ENCODE measurements at regions not wholly inside any gene's neighbourhood (a gene's known extent, or its start where the extent isn't known, plus 50 kb on each side); places are given as distances from the start of the nearest gene placed in this dataset.

- Histone ChIP-seq H3K27ac (ENCODE audit: insufficient read depth in 1 of 2, low read depth in 1 of 2, low read length in 2 of 2, poor library complexity in 1 of 2, severe bottlenecking in 2 of 2) (no peak overlapping the region), H3K36me3 (ENCODE audit: control insufficient read depth in 4 of 4, insufficient read depth in 4 of 4, low read length in 3 of 4) (no peaks in the 10 kb centered on the region), H3K4me1 (ENCODE audit: control extremely low read depth in 1 of 4, control insufficient read depth in 4 of 4, insufficient read depth in 4 of 4, low read length in 3 of 4) (no peaks in the 10 kb centered on the region), H3K9me3 (ENCODE audit: control extremely low read depth in 1 of 5, control insufficient read depth in 4 of 5, insufficient read depth in 2 of 5, low read depth in 1 of 5, low read length in 4 of 5) (no peaks in the 10 kb centered on the region), H3K27me3 (replicated peaks in 2 of 5; ENCODE audit: control insufficient read depth in 4 of 5, insufficient read depth in 5 of 5, low read length in 4 of 5) (no peaks in the 10 kb centered on the region), H3K4me3 (ENCODE audit: control insufficient read depth in 1 of 7, extremely low read depth in 1 of 7, insufficient read depth in 4 of 7, low read depth in 2 of 7, low read length in 6 of 7) (no peak overlapping the region)
- CTCF ChIA-PET = no interaction called here
- POLR2A ChIA-PET = no interaction called here
- WGBS (ENCODE audit: insufficient coverage) = no CpG with 5 or more reads among the region's 1 CpG
- no peak for DNase-seq
These were observed 285.3 kb upstream of the MANEA start for GRCh38 chr6:95292011-95292410.

- Histone ChIP-seq H3K36me3 (ENCODE audit: control insufficient read depth in 4 of 4, insufficient read depth in 4 of 4, low read length in 3 of 4) (no peaks in the 10 kb centered on the region), H3K27me3 (replicated peaks in 2 of 5; ENCODE audit: control insufficient read depth in 4 of 5, insufficient read depth in 5 of 5, low read length in 4 of 5) (no peaks in the 10 kb centered on the region), H3K4me3 (ENCODE audit: control insufficient read depth in 1 of 7, extremely low read depth in 1 of 7, insufficient read depth in 4 of 7, low read depth in 2 of 7, low read length in 6 of 7) (no peak overlapping the region), H3K27ac (ENCODE audit: insufficient read depth in 1 of 2, low read depth in 1 of 2, low read length in 2 of 2, poor library complexity in 1 of 2, severe bottlenecking in 2 of 2) (no peak overlapping the region), H3K4me1 (ENCODE audit: control extremely low read depth in 1 of 4, control insufficient read depth in 4 of 4, insufficient read depth in 4 of 4, low read length in 3 of 4) (no peaks in the 10 kb centered on the region), H3K9me3 (ENCODE audit: control extremely low read depth in 1 of 5, control insufficient read depth in 4 of 5, insufficient read depth in 2 of 5, low read depth in 1 of 5, low read length in 4 of 5) (no peaks in the 10 kb centered on the region)
- ChIA-PET CTCF (no interaction called here), POLR2A (no interaction called here)
- no peak for DNase-seq
- 88% methylated on average over 2 of the region's 2 CpGs for WGBS (ENCODE audit: insufficient coverage)
These were observed 284.1 kb upstream of the MANEA start for GRCh38 chr6:95293257-95293656.

GRCh38 chr6:95294043-95294442, 283.3 kb upstream of the MANEA start:
- ChIA-PET CTCF (no interaction called here), POLR2A (no interaction called here)
- Histone ChIP-seq H3K4me1 (ENCODE audit: control extremely low read depth in 1 of 4, control insufficient read depth in 4 of 4, insufficient read depth in 4 of 4, low read length in 3 of 4) (no peaks in the 10 kb centered on the region), H3K27ac (ENCODE audit: insufficient read depth in 1 of 2, low read depth in 1 of 2, low read length in 2 of 2, poor library complexity in 1 of 2, severe bottlenecking in 2 of 2) (no peak overlapping the region), H3K36me3 (ENCODE audit: control insufficient read depth in 4 of 4, insufficient read depth in 4 of 4, low read length in 3 of 4) (no peaks in the 10 kb centered on the region), H3K27me3 (replicated peaks in 2 of 5; ENCODE audit: control insufficient read depth in 4 of 5, insufficient read depth in 5 of 5, low read length in 4 of 5) (no peaks in the 10 kb centered on the region), H3K9me3 (ENCODE audit: control extremely low read depth in 1 of 5, control insufficient read depth in 4 of 5, insufficient read depth in 2 of 5, low read depth in 1 of 5, low read length in 4 of 5) (no peaks in the 10 kb centered on the region), H3K4me3 (ENCODE audit: control insufficient read depth in 1 of 7, extremely low read depth in 1 of 7, insufficient read depth in 4 of 7, low read depth in 2 of 7, low read length in 6 of 7) (no peak overlapping the region)
- no peak for DNase-seq
- WGBS (ENCODE audit: insufficient coverage) = 40% methylated on average over 1 of the region's 2 CpGs

GRCh38 chr6:95309545-95309944, 267.8 kb upstream of the MANEA start:
- DNase-seq = no peak
- Histone ChIP-seq H3K27me3 (replicated peaks in 2 of 5; ENCODE audit: control insufficient read depth in 4 of 5, insufficient read depth in 5 of 5, low read length in 4 of 5) (no peaks in the 10 kb centered on the region), H3K27ac (ENCODE audit: insufficient read depth in 1 of 2, low read depth in 1 of 2, low read length in 2 of 2, poor library complexity in 1 of 2, severe bottlenecking in 2 of 2) (no peak overlapping the region), H3K36me3 (ENCODE audit: control insufficient read depth in 4 of 4, insufficient read depth in 4 of 4, low read length in 3 of 4) (no peaks in the 10 kb centered on the region), H3K4me1 (ENCODE audit: control extremely low read depth in 1 of 4, control insufficient read depth in 4 of 4, insufficient read depth in 4 of 4, low read length in 3 of 4) (no peaks in the 10 kb centered on the region), H3K9me3 (ENCODE audit: control extremely low read depth in 1 of 5, control insufficient read depth in 4 of 5, insufficient read depth in 2 of 5, low read depth in 1 of 5, low read length in 4 of 5) (no peaks in the 10 kb centered on the region), H3K4me3 (ENCODE audit: control insufficient read depth in 1 of 7, extremely low read depth in 1 of 7, insufficient read depth in 4 of 7, low read depth in 2 of 7, low read length in 6 of 7) (no peak overlapping the region)
- ChIA-PET CTCF (no interaction called here), POLR2A (no interaction called here)
- 79% methylated on average over 2 of the region's 3 CpGs for WGBS (ENCODE audit: insufficient coverage)

- CTCF ChIA-PET = no interaction called here
- no peaks in the 10 kb centered on the region for H3K36me3 ChIP-seq (ENCODE audit: control insufficient read depth in 4 of 4, insufficient read depth in 4 of 4, low read length in 3 of 4)
- 86% methylated on average over 1 of the region's 1 CpG for WGBS (ENCODE audit: insufficient coverage)
These were observed 259.2 kb upstream of the MANEA start for GRCh38 chr6:95318137-95318536.

GRCh38 chr6:95321126-95321525, 256.2 kb upstream of the MANEA start:
- Histone ChIP-seq H3K4me1 (ENCODE audit: control extremely low read depth in 1 of 4, control insufficient read depth in 4 of 4, insufficient read depth in 4 of 4, low read length in 3 of 4) (no peaks in the 10 kb centered on the region), H3K27ac (ENCODE audit: insufficient read depth in 1 of 2, low read depth in 1 of 2, low read length in 2 of 2, poor library complexity in 1 of 2, severe bottlenecking in 2 of 2) (no peak overlapping the region), H3K27me3 (replicated peaks in 2 of 5; ENCODE audit: control insufficient read depth in 4 of 5, insufficient read depth in 5 of 5, low read length in 4 of 5) (no peaks in the 10 kb centered on the region), H3K36me3 (ENCODE audit: control insufficient read depth in 4 of 4, insufficient read depth in 4 of 4, low read length in 3 of 4) (no peaks in the 10 kb centered on the region), H3K4me3 (ENCODE audit: control insufficient read depth in 1 of 7, extremely low read depth in 1 of 7, insufficient read depth in 4 of 7, low read depth in 2 of 7, low read length in 6 of 7) (no peak overlapping the region), H3K9me3 (ENCODE audit: control extremely low read depth in 1 of 5, control insufficient read depth in 4 of 5, insufficient read depth in 2 of 5, low read depth in 1 of 5, low read length in 4 of 5) (no peaks in the 10 kb centered on the region)
- CTCF ChIA-PET = no interaction called here
- no peak for DNase-seq
- POLR2A ChIA-PET = no interaction called here
- WGBS (ENCODE audit: insufficient coverage) = no CpG with 5 or more reads among the region's 2 CpGs

More at GRCh38 chr6:95318137-95318536, 259.2 kb upstream of the MANEA start:
- Histone ChIP-seq H3K9me3 (ENCODE audit: control extremely low read depth in 1 of 5, control insufficient read depth in 4 of 5, insufficient read depth in 2 of 5, low read depth in 1 of 5, low read length in 4 of 5) (no peaks in the 10 kb centered on the region), H3K27me3 (replicated peaks in 2 of 5; ENCODE audit: control insufficient read depth in 4 of 5, insufficient read depth in 5 of 5, low read length in 4 of 5) (no peaks in the 10 kb centered on the region), H3K27ac (ENCODE audit: insufficient read depth in 1 of 2, low read depth in 1 of 2, low read length in 2 of 2, poor library complexity in 1 of 2, severe bottlenecking in 2 of 2) (no peak overlapping the region), H3K4me3 (ENCODE audit: control insufficient read depth in 1 of 7, extremely low read depth in 1 of 7, insufficient read depth in 4 of 7, low read depth in 2 of 7, low read length in 6 of 7) (no peak overlapping the region), H3K4me1 (ENCODE audit: control extremely low read depth in 1 of 4, control insufficient read depth in 4 of 4, insufficient read depth in 4 of 4, low read length in 3 of 4) (no peaks in the 10 kb centered on the region)
- no peak for DNase-seq
- POLR2A ChIA-PET = no interaction called here

GRCh38 chr6:95325916-95326315, 251.4 kb upstream of the MANEA start:
- no CpG with 5 or more reads among the region's 1 CpG for WGBS (ENCODE audit: insufficient coverage)

GRCh38 chr6:95328231-95328630, 249.1 kb upstream of the MANEA start:
- ChIA-PET POLR2A (no interaction called here), CTCF (no interaction called here)
- DNase-seq = no peak
- H3K4me1 ChIP-seq (ENCODE audit: control extremely low read depth in 1 of 4, control insufficient read depth in 4 of 4, insufficient read depth in 4 of 4, low read length in 3 of 4) = no peaks in the 10 kb centered on the region
- H3K9me3 ChIP-seq (ENCODE audit: control extremely low read depth in 1 of 5, control insufficient read depth in 4 of 5, insufficient read depth in 2 of 5, low read depth in 1 of 5, low read length in 4 of 5) = no peaks in the 10 kb centered on the region
- no CpG with 5 or more reads among the region's 2 CpGs for WGBS (ENCODE audit: insufficient coverage)
- no peaks in the 10 kb centered on the region for H3K27me3 ChIP-seq (replicated peaks in 2 of 5; ENCODE audit: control insufficient read depth in 4 of 5, insufficient read depth in 5 of 5, low read length in 4 of 5)
- H3K36me3 ChIP-seq (ENCODE audit: control insufficient read depth in 4 of 4, insufficient read depth in 4 of 4, low read length in 3 of 4) = no peaks in the 10 kb centered on the region
- H3K4me3 ChIP-seq (ENCODE audit: control insufficient read depth in 1 of 7, extremely low read depth in 1 of 7, insufficient read depth in 4 of 7, low read depth in 2 of 7, low read length in 6 of 7) = no peak overlapping the region
- H3K27ac ChIP-seq (ENCODE audit: insufficient read depth in 1 of 2, low read depth in 1 of 2, low read length in 2 of 2, poor library complexity in 1 of 2, severe bottlenecking in 2 of 2) = no peak overlapping the region

More at GRCh38 chr6:95325916-95326315, 251.4 kb upstream of the MANEA start:
- H3K4me1 ChIP-seq (ENCODE audit: control extremely low read depth in 1 of 4, control insufficient read depth in 4 of 4, insufficient read depth in 4 of 4, low read length in 3 of 4) = no peaks in the 10 kb centered on the region
- H3K36me3 ChIP-seq (ENCODE audit: control insufficient read depth in 4 of 4, insufficient read depth in 4 of 4, low read length in 3 of 4) = no peaks in the 10 kb centered on the region
- H3K4me3 ChIP-seq (ENCODE audit: control insufficient read depth in 1 of 7, extremely low read depth in 1 of 7, insufficient read depth in 4 of 7, low read depth in 2 of 7, low read length in 6 of 7) = no peak overlapping the region
- no peak for DNase-seq
- POLR2A ChIA-PET = no interaction called here
- H3K9me3 ChIP-seq (ENCODE audit: control extremely low read depth in 1 of 5, control insufficient read depth in 4 of 5, insufficient read depth in 2 of 5, low read depth in 1 of 5, low read length in 4 of 5) = no peaks in the 10 kb centered on the region
- H3K27me3 ChIP-seq (replicated peaks in 2 of 5; ENCODE audit: control insufficient read depth in 4 of 5, insufficient read depth in 5 of 5, low read length in 4 of 5) = no peaks in the 10 kb centered on the region
- H3K27ac ChIP-seq (ENCODE audit: insufficient read depth in 1 of 2, low read depth in 1 of 2, low read length in 2 of 2, poor library complexity in 1 of 2, severe bottlenecking in 2 of 2) = no peak overlapping the region
- CTCF ChIA-PET = no interaction called here

Measured in common myeloid progenitor, CD34-positive (primary cell).